Lower leg skin (tissue), 4 donors: ENCODE measurements at regions not wholly inside any gene's neighbourhood (a gene's known extent, or its start where the extent isn't known, plus 50 kb on each side); places are given as distances from the start of the nearest gene placed in this dataset.
"Not testable (repeated sequence)": the region's sequence is repeated elsewhere in the genome, so short reads cannot be mapped to it uniquely, and the experiment has no call there.

Experiments
- DNase-seq, 2 donors: peaks; one replicate each; pipeline ENCODE4 v3.0.0-alpha.2; 2019; ENCODE audit warnings: low spot score in 2 of 2
- H3K4me3 ChIP-seq: fragments of 200-600 bp; sonication (generic); 2 replicates; pipeline ENCODE4 v1.5.1; 2017; ENCODE audit warnings: mild to moderate bottlenecking, low read depth; ENCODE audit not compliant: poor library complexity, severe bottlenecking
- POLR2A ChIP-seq, 2 donors: fragments of 450-650 bp; IDR thresholded peaks; one replicate each; pipeline ENCODE4 v1.6.1; 2016 to 2017; ENCODE audit warnings: antibody characterized with exemption in 2 of 2, mild to moderate bottlenecking in 1 of 2, moderate library complexity in 1 of 2
- WGBS, 2 donors: methylation state at CpG; one replicate each; pipeline ENCODE4 v1.1.5; 2018; 5-methylcytosine and 5-hydroxymethylcytosine counted together
- intact Hi-C: fragments of 100-400 bp; cut with DNase I; formaldehyde crosslinking; loops from one replicate; pipeline ENCODE4 v1.15.0; 2023; ENCODE audit warnings: low total_unique reads
- TF ChIP-seq, protein P1 (sequence below), 3 donors: fragments of 450-650 bp; IDR thresholded peaks; one replicate each; pipeline ENCODE4 v1.5.1; 2016; ENCODE audit warnings: antibody characterized with exemption in 3 of 3, mild to moderate bottlenecking in 3 of 3, moderate library complexity in 2 of 3

DNA sequence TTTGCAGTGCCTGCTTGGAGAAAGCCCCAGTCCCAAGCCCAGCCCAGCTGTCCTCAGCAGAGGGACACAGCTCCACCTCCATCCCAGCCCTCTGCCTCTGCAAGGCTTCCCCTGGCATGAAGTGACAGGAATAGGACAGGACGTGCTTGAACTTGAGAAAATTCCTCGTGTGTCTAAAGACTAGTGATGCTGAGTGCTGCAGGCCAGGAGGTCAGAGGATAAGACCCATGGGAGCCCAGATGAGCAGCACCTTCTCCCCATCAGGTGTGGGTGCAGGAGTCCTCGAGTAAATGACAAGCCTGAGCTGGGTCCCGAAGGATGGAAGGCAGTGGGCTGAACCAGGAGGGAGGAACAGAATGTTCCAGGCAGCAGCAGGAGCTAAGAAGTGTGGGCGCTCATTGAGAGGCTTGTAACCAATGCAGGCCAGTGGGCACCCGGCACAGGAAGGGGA lies 67.8 kb upstream of the UXS1 start:
- no peak overlapping the region for H3K4me3 ChIP-seq
- intact Hi-C loops = no loop called here
- no peak for TF ChIP-seq POLR2A (IDR thresholded peaks at IDR 0.05)
- TF ChIP-seq, protein P1, sequence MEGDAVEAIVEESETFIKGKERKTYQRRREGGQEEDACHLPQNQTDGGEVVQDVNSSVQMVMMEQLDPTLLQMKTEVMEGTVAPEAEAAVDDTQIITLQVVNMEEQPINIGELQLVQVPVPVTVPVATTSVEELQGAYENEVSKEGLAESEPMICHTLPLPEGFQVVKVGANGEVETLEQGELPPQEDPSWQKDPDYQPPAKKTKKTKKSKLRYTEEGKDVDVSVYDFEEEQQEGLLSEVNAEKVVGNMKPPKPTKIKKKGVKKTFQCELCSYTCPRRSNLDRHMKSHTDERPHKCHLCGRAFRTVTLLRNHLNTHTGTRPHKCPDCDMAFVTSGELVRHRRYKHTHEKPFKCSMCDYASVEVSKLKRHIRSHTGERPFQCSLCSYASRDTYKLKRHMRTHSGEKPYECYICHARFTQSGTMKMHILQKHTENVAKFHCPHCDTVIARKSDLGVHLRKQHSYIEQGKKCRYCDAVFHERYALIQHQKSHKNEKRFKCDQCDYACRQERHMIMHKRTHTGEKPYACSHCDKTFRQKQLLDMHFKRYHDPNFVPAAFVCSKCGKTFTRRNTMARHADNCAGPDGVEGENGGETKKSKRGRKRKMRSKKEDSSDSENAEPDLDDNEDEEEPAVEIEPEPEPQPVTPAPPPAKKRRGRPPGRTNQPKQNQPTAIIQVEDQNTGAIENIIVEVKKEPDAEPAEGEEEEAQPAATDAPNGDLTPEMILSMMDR (IDR thresholded peaks at IDR 0.05) = no peak
- no peak for DNase-seq
- WGBS, 2 donors = 54 to 55% methylated on average over 6 of the region's 6 CpGs

DNA sequence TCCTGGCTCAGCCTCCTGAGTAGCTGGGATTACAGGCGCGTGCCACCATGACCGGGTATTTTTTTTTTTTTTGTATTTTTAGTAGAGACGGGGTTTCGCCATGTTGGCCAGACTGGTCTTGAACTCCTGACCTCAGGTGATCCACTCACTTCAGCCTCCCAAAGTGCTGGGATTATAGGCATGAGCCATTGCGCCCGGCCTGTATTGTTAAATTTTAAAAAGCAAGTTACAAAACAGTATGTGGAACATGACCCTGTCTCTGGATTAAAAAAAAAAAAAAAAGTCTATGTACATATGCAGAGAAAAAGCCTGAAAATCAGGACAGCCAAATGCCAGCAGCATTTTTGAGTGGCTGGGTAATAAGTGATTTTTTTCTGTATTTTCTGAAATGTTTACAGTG lies 64.8 kb upstream of the UXS1 start:
- DNase-seq, intact Hi-C loops, H3K4me3 ChIP-seq: not testable (repeated sequence)
- 95 to 97% methylated on average over 7 of the region's 7 CpGs for whole genome bisulfite sequencing, 2 donors

DNA sequence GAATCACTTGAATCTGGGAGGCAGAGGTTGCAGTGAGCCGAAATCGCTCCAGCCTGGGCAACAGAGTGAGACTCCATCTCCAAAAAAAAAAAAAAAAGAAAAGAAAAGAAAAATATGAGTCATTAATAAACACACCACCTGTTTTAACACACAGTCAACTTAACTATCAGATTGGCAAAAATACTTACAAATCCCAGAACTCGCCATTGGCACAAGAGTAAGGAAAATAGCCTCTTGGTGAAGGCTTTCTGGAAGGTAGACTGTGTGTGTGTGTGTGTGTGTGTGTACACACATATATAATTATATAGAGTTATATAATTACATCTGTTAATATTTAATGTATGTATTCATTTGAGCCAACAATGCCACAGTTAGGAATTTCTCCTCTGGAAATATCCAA lies 63.7 kb upstream of the UXS1 start:
- H3K4me3 ChIP-seq = no peak overlapping the region
- intact Hi-C loops = no loop called here
- WGBS, 2 donors = 80 to 85% methylated on average over 3 of the region's 3 CpGs
- TF ChIP-seq POLR2A (IDR thresholded peaks at IDR 0.05) = no peak
- TF ChIP-seq, protein P1 (IDR thresholded peaks at IDR 0.05) = no peak
- DNase-seq = no peak

- 95 to 97% methylated on average over 5 of the region's 5 CpGs for WGBS, 2 donors
- no peak for DNase-seq
- H3K4me3 ChIP-seq = no peak overlapping the region
- intact Hi-C loops = no loop called here
- TF ChIP-seq POLR2A (IDR thresholded peaks at IDR 0.05) = no peak
- TF ChIP-seq, protein P1 (IDR thresholded peaks at IDR 0.05) = no peak
Measured at GRCh38 chr2:106257135-106257534, 63.0 kb upstream of the UXS1 start.

DNA sequence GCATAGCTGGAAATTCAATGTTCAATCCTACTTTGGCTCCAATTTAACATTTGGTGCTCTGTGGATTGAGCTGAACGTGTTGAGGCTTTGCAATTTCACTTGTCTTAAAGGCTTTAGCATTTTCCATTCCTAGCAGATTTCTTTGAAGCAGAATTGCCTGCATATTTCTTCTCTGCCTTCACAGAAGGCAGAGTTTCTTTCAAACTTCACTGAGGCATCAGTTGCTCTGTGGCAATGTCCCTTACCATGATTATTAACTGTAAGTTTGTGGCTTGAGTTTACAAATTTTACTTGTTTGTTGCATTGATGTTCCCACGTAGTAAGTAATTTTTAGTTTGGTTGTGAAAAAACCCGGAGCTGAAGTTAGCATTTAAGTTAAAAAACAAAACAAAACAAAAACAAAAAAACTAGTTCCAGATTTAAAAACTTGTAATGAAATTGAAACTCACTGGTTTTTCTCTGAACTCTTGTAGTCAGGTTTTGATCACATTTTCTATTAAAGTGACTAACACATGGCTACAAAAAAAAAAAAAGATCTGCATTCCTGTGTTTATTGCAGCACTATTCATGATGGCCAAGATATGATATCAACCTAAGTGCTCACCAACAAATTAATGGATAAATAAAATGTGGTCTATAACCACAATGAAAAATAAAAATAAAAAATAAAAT lies 55.2 kb upstream of the UXS1 start:
- H3K4me3 ChIP-seq, DNase-seq, intact Hi-C loops: not testable (repeated sequence)
- WGBS, 2 donors = 42 to 76% methylated on average over 3 of the region's 3 CpGs

- intact Hi-C loops, DNase-seq, H3K4me3 ChIP-seq: not testable (repeated sequence)
- 45 to 49% methylated on average over 5 to 6 of the region's 6 CpGs for WGBS, 2 donors
Measured at GRCh38 chr2:106248548-106249151, 54.5 kb upstream of the UXS1 start.
